ENCODE measurements at regions not wholly inside any gene's neighbourhood (a gene's known extent, or its start where the extent isn't known, plus 50 kb on each side); places are given as distances from the start of the nearest gene placed in this dataset.
A peak's percentile ranks its signal among the peaks of the same experiment; 100 is the strongest.

DNA sequence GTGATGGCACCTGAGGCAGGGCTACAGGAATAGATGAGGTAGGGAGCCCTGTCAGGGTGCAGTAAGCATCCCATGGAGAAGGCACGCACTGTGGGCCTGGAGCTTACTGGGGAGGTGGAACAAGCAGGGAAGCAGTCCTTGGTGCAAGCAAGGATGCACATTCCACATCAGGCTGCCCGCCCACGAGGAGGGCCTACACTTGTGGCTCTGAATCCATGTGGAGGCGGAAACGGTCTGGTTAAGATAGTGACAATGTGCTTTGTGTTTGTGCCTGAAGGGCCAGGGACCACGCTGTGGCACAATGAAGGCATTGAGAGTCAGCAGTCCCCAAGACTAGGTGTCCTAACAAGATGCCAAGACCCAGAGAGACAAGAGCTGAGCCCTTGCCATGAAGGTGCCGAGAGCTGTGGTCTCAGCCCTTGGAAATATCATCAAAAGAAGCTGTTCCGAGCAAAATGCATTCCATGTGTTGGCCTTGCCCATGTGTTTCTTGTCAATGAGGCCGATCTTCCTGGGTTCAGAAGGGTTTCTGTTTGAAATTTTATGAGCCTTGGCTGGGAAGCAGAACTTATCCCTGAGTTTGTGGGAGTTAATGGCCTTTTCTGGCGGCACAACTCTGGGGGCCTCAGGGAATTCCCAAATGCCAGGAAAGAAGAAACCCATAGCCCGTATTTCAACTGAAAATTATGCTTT is 111.9 kb downstream of the NGF start:
- Mint-ChIP-seq H3K36me3 (ENCODE audit: low read depth, unreplicated experiment) (no peaks in the 10 kb centered on the region), H3K27ac (ENCODE audit: unreplicated experiment) (no peak overlapping the region)
- TF ChIP-seq, protein P1, sequence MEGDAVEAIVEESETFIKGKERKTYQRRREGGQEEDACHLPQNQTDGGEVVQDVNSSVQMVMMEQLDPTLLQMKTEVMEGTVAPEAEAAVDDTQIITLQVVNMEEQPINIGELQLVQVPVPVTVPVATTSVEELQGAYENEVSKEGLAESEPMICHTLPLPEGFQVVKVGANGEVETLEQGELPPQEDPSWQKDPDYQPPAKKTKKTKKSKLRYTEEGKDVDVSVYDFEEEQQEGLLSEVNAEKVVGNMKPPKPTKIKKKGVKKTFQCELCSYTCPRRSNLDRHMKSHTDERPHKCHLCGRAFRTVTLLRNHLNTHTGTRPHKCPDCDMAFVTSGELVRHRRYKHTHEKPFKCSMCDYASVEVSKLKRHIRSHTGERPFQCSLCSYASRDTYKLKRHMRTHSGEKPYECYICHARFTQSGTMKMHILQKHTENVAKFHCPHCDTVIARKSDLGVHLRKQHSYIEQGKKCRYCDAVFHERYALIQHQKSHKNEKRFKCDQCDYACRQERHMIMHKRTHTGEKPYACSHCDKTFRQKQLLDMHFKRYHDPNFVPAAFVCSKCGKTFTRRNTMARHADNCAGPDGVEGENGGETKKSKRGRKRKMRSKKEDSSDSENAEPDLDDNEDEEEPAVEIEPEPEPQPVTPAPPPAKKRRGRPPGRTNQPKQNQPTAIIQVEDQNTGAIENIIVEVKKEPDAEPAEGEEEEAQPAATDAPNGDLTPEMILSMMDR (IDR thresholded peaks at IDR 0.05; ENCODE audit: unreplicated experiment) = no peak

DNA sequence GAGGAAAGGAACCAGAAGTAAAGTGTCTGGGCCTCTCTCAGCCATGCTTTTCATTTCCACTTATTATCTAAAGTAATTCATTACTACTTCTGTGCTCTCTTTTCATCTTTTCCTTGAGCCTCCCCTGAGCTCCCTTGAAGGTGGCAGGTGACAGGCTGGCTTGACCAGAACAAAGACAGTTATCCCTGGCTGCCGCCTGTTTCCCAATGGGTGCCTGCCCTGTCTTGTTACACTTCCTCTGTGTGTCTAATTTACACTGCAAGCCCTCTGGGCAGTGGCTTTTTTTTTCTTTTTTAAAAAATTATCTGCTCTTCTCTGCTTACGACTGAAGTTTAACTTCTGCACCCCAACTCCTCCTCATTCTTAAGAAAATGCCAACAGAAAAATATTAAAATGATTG is 113.4 kb downstream of the NGF start:
- DNase-seq (ENCODE audit: low spot score) = no peak
- Mint-ChIP-seq H3K4me1 (ENCODE audit: unreplicated experiment) (peaks cover 3% of the 10 kb centered on the region), H3K27me3 (ENCODE audit: unreplicated experiment) (peaks cover 6% of the 10 kb centered on the region), H3K27ac (ENCODE audit: unreplicated experiment) (no peak overlapping the region), H3K36me3 (ENCODE audit: low read depth, unreplicated experiment) (no peaks in the 10 kb centered on the region), H3K4me3 (ENCODE audit: unreplicated experiment) (no peak overlapping the region), H3K9me3 (ENCODE audit: unreplicated experiment) (no peaks in the 10 kb centered on the region)
- TF ChIP-seq, protein P1 (IDR thresholded peaks at IDR 0.05; ENCODE audit: unreplicated experiment) = no peak

More for the DNA sequence above, 111.9 kb downstream of the NGF start:
- Mint-ChIP-seq H3K9me3 (ENCODE audit: unreplicated experiment) (no peaks in the 10 kb centered on the region), H3K4me3 (ENCODE audit: unreplicated experiment) (no peak overlapping the region), H3K27me3 (ENCODE audit: unreplicated experiment) (peaks cover under 1% of the 10 kb centered on the region), H3K4me1 (ENCODE audit: unreplicated experiment) (peaks cover 3% of the 10 kb centered on the region)
- DNase-seq (ENCODE audit: low spot score) = no peak

DNA sequence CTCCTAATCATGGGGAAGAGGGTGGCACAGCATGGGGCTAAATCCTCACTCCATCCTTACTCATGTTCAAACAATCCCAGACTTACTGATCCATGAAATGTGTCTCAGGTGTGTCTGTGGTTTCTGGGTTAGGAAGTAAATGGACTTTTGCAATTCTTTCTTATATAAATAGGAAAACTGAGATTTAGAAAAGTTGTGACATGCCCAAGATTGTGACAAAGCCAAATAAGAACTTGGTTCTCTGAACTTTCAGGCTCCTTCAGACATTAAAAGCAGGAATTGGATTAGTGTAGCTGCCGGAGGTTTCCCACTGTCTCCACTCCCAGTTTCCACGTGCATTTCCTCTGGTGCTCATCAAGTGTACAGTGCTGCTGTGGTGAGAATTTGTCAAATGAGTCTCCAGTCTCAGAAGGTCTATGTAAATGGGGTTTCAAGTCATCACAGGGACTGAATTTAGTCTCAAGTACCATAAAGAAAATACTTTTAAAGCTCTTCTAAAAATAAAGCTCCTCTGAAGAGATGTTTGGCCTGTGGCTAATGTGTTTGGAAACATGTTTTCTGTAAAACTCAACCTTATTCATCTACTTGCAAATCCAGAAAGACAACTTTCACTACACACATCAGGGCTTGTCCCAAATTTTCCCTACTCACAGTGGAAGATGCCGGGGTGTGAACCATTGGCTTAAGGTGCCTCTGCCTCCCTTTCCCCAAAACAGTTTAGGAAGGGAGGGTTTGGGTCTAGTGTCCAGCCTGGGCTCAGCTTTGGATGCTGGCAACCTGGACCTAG is 115.2 kb downstream of the NGF start:
- Mint-ChIP-seq H3K27me3 (ENCODE audit: unreplicated experiment) (peaks cover 8% of the 10 kb centered on the region), H3K9me3 (ENCODE audit: unreplicated experiment) (no peaks in the 10 kb centered on the region), H3K4me3 (ENCODE audit: unreplicated experiment) (no peak overlapping the region), H3K27ac (ENCODE audit: unreplicated experiment) (no peak overlapping the region), H3K36me3 (ENCODE audit: low read depth, unreplicated experiment) (no peaks in the 10 kb centered on the region), H3K4me1 (ENCODE audit: unreplicated experiment) (peaks cover 7% of the 10 kb centered on the region)
- no peak for DNase-seq (ENCODE audit: low spot score)
- TF ChIP-seq, protein P1 (IDR thresholded peaks at IDR 0.05; ENCODE audit: unreplicated experiment) = no peak

DNA sequence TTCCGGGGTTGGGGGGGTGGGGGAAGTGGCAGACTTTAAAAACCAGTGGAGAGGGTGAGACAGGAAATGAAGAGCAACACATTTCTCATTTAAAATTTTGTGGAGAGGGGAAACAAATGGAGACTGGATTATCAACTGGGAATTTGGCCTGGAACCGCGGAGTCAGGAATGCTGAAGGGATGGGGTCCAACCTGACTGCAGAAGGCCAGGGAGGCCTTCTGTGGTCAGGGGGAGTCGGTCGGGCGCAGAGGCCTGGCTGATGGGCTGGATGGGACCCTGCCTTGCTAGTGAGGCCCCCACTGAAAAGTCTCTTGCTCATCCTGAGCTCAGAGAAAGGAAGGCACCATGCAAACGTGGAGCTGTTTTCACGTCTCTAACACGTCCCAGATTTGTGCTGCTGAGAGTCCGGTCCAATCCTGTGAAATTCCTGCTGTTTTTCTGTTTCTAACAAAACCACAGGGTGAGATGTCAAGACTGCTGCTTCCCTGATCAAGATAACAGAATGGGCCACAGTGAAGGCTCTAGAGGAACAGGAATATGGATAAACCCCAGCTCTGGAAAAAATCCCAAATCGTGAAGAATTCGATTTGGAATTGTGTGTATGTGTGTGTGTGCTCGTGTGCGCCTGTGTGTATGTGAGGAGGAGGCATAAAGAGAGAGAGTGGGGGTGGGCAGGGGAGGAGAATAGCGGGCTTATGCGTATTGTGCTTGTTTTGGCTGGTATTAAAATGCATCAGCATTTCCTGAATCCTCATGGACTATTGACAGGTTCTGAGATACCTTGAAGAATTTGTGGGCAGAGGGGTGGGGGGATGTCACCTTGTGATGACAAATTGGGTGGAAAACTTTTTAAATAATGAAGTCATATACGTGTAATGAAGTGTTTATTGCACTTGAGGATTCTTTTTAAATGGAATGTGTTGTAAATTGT is 117.4 kb downstream of the NGF start:
- H3K36me3 Mint-ChIP-seq (ENCODE audit: low read depth, unreplicated experiment) = no peaks in the 10 kb centered on the region
- H3K27ac Mint-ChIP-seq (ENCODE audit: unreplicated experiment) = peak overlapping the region; percentile 33
- DNase-seq (ENCODE audit: low spot score) = no peak
- TF ChIP-seq, protein P1 (IDR thresholded peaks at IDR 0.05; ENCODE audit: unreplicated experiment) = no peak
- H3K4me3 Mint-ChIP-seq (ENCODE audit: unreplicated experiment) = no peak overlapping the region
- H3K27me3 Mint-ChIP-seq (ENCODE audit: unreplicated experiment) = peaks cover 8% of the 10 kb centered on the region
- H3K4me1 Mint-ChIP-seq (ENCODE audit: unreplicated experiment) = peaks cover 17% of the 10 kb centered on the region
- H3K9me3 Mint-ChIP-seq (ENCODE audit: unreplicated experiment) = no peaks in the 10 kb centered on the region
